ENCODE measurements at regions not wholly inside any gene's neighbourhood (a gene's known extent, or its start where the extent isn't known, plus 50 kb on each side); places are given as distances from the start of the nearest gene placed in this dataset.

- no peak for ATAC-seq (ENCODE audit: low read depth)
- no TSS peak for BruUV-seq (replicated peaks)
These were observed 292.1 kb downstream of the ZEB1 start for GRCh38 chr10:31611161-31611560.

More at GRCh38 chr10:31611161-31611560, 292.1 kb downstream of the ZEB1 start:
- Histone ChIP-seq H2AK9ac (replicated peaks; ENCODE audit: low read depth, low read length, poor library complexity) (no peak overlapping the region), H3K56ac (ENCODE audit: extremely low read depth, insufficient read depth, low read length) (no peak overlapping the region), H3K9me3 (ENCODE audit: control insufficient read depth, insufficient read depth, low read length) (no peaks in the 10 kb centered on the region), H3K18ac (ENCODE audit: low read depth, low read length) (no peak overlapping the region), H3K36me3 (ENCODE audit: control insufficient read depth, insufficient read depth, low read length) (no peaks in the 10 kb centered on the region), H3K4ac (ENCODE audit: low read depth, low read length) (no peak overlapping the region), H3K23ac (ENCODE audit: low read depth, low read length) (no peak overlapping the region), H2BK20ac (ENCODE audit: low read depth, low read length) (no peak overlapping the region), H3K79me1 (ENCODE audit: low read depth in 1 of 2, low read length in 2 of 2) (no peaks in the 10 kb centered on the region), H3K27me3 (ENCODE audit: control insufficient read depth, insufficient read depth, low read length) (no peaks in the 10 kb centered on the region; the same call in 1 of the 2 replicates), H4K5ac (ENCODE audit: low read depth, low read length) (no peak overlapping the region), H3K9me1 (ENCODE audit: insufficient read depth, low read length) (0 out of 2 replicates have a peak, but pooled peaks cover 2% of the 10 kb centered on the region), H2BK15ac (ENCODE audit: low read depth, low read length) (no peak overlapping the region), H4K8ac (ENCODE audit: low read depth in 2 of 2, low read length in 2 of 2) (no peak overlapping the region), H3K4me1 (ENCODE audit: control insufficient read depth, insufficient read depth, low read length) (peaks cover 8% of the 10 kb centered on the region; the same call in 1 of the 2 replicates), H2BK120ac (ENCODE audit: low read depth, low read length) (no peak overlapping the region), H2BK5ac (ENCODE audit: low read depth, low read length, poor library complexity, severe bottlenecking) (no peak overlapping the region), H3K27ac (ENCODE audit: insufficient read depth, low read length) (no peak overlapping the region), H4K20me1 (ENCODE audit: insufficient read depth, low read length) (0 out of 2 replicates have a peak, but pooled peaks cover 3% of the 10 kb centered on the region), H3K9ac (ENCODE audit: low read depth, low read length) (no peak overlapping the region), H3K4me2 (ENCODE audit: low read depth, low read length) (no peak overlapping the region), H3K14ac (replicated peaks; ENCODE audit: low read depth, low read length) (no peak overlapping the region), H3K4me3 (ENCODE audit: insufficient read depth, low read depth, low read length) (no peak overlapping the region), H2AFZ (replicated peaks; ENCODE audit: low read length, poor library complexity) (no peak overlapping the region), H2AK5ac (ENCODE audit: low read depth, low read length) (no peak overlapping the region), H4K91ac (ENCODE audit: insufficient read depth, low read depth, low read length) (no peak overlapping the region)
- in situ Hi-C loops (cut with MboI; ENCODE audit: low sequenced_read_pairs): no loop called here
- dilution Hi-C loops (cut with HindIII; ENCODE audit: low sequenced_read_pairs, unreplicated experiment): no loop called here
- intact Hi-C loops (cut with micrococcal nuclease): no loop called here
- ChIA-PET POLR2A (ENCODE audit: unreplicated experiment) (no interaction called here), CTCF (no interaction called here)
- TF ChIP-seq RAD21 (IDR thresholded peaks at IDR 0.05; ENCODE audit: low read length) (no peak), MAZ (IDR thresholded peaks at IDR 0.05; ENCODE audit: borderline replicate concordance, low read depth, low read length) (no peak), POLR2A (IDR thresholded peaks at IDR 0.05; ENCODE audit: low read depth, low read length) (no peak), BHLHE40 (IDR thresholded peaks at IDR 0.05; ENCODE audit: low read depth, low read length) (no peak), SMC3 (IDR thresholded peaks at IDR 0.05; ENCODE audit: low read depth, low read length) (no peak), CHD1 (IDR thresholded peaks at IDR 0.05; ENCODE audit: low read depth, low read length) (no peak), MXI1 (IDR thresholded peaks at IDR 0.05; ENCODE audit: borderline replicate concordance, low read depth, low read length) (no peak), CEBPB (IDR thresholded peaks at IDR 0.05; ENCODE audit: low read depth, low read length) (no peak), ELK1 (IDR thresholded peaks at IDR 0.05; ENCODE audit: borderline replicate concordance, low read depth, low read length) (no peak), MAFK (IDR thresholded peaks at IDR 0.05; ENCODE audit: low read depth, low read length) (no peak), RFX5 (IDR thresholded peaks at IDR 0.05; ENCODE audit: low read depth, low read length) (no peak), CTCF (conservative IDR thresholded peaks at IDR 0.05; ENCODE audit: low read depth, low read length) (no peak), RCOR1 (IDR thresholded peaks at IDR 0.05; ENCODE audit: insufficient replicate concordance, low read length) (no peak)
- DNase-seq: no peak
- 96% methylated on average over 6 of the region's 7 CpGs; no CpG with 5 or more reads in 1 of the 2 experiments for WGBS, 2 experiments (ENCODE audit: extremely low coverage in 2 of 2, insufficient read length in 1 of 2)
